Bronchial epithelial cell (primary cell): ENCODE measurements at regions not wholly inside any gene's neighbourhood (a gene's known extent, or its start where the extent isn't known, plus 50 kb on each side); places are given as distances from the start of the nearest gene placed in this dataset.

Experiments used
- DNase-seq: peaks from one replicate; pipeline ENCODE4 v3.0.0-alpha.2; 2010; ENCODE audit warnings: low read depth
- FAIRE-seq: peaks from 2 replicates; lab custom pipeline; 2011; peaks lifted over from hg19 to GRCh38; lab: Jason Lieb, UNC
- H3K27me3 ChIP-seq: 2 replicates; pipeline ENCODE4 v1.5.1; 2011; ENCODE audit warnings: low read length; ENCODE audit not compliant: control insufficient read depth, insufficient read depth
- H3K36me3 ChIP-seq: 2 replicates; pipeline ENCODE4 v1.5.1; 2011; ENCODE audit warnings: low read length; ENCODE audit not compliant: control insufficient read depth, insufficient read depth
- H3K4me3 ChIP-seq: 2 replicates; pipeline ENCODE4 v1.5.1; 2011; ENCODE audit warnings: mild to moderate bottlenecking, low read depth, low read length, control low read depth
- TF ChIP-seq, protein P1 (sequence below): IDR thresholded peaks from 2 replicates; pipeline ENCODE4 v1.5.1; 2011; ENCODE audit warnings: mild to moderate bottlenecking, moderate library complexity, low read length, control low read depth, inconsistent platforms; ENCODE audit not compliant: insufficient read depth, severe bottlenecking

DNA sequence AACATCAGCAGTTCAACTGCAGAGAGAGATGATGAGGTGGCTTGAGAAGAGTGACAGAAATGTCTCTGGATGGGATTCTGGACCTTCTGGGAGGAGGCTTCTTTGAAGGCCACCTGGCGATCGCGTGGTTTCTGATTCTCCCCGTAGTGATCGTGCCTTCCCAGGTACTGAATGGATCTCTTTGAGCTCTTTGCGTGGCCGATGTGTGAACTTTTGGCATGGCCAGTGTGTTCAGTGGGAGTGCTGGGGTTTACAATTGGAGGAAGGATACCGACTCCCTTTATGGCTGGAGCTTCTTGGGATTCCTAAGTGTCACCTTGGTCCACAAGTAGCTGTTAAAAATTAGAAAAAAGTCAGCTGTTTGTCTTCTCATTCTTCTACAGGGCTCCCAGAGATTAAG is 374.7 kb downstream of the C12orf75 start:
- TF ChIP-seq, protein P1, sequence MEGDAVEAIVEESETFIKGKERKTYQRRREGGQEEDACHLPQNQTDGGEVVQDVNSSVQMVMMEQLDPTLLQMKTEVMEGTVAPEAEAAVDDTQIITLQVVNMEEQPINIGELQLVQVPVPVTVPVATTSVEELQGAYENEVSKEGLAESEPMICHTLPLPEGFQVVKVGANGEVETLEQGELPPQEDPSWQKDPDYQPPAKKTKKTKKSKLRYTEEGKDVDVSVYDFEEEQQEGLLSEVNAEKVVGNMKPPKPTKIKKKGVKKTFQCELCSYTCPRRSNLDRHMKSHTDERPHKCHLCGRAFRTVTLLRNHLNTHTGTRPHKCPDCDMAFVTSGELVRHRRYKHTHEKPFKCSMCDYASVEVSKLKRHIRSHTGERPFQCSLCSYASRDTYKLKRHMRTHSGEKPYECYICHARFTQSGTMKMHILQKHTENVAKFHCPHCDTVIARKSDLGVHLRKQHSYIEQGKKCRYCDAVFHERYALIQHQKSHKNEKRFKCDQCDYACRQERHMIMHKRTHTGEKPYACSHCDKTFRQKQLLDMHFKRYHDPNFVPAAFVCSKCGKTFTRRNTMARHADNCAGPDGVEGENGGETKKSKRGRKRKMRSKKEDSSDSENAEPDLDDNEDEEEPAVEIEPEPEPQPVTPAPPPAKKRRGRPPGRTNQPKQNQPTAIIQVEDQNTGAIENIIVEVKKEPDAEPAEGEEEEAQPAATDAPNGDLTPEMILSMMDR = no peak
- no peaks in the 10 kb centered on the region for H3K27me3 ChIP-seq
- FAIRE-seq (no peak), DNase-seq (no peak)
- H3K36me3 ChIP-seq = no peaks in the 10 kb centered on the region
- no peak overlapping the region for H3K4me3 ChIP-seq

DNA sequence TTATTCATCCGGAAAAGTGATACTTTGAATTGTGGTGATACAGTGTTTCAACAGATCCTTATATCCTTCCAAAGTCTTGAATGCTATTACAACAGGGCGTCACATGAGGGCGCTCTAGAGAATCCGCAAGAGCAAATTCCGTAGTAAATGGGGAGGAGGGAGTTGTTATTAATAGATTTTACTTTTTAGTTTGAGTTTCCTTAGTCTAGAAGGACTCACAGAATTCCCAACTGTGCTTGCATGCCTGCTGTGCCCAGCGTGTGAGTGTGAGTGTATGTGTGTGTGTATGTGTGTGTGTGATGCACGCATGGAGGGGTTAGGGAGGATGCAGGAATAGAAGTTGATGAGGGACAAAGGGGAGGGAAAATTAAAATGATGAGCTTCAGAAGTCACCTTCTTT is 375.3 kb downstream of the C12orf75 start:
- DNase-seq (peak; percentile 58), FAIRE-seq (no peak)
- Histone ChIP-seq H3K27me3 (no peaks in the 10 kb centered on the region), H3K36me3 (no peaks in the 10 kb centered on the region), H3K4me3 (no peak overlapping the region)
- TF ChIP-seq, protein P1 = peak; percentile 61

- FAIRE-seq (no peak), DNase-seq (peak; percentile 37)
- TF ChIP-seq, protein P1 = no peak
Measured at GRCh38 chr12:105706321-105706972, 376.0 kb downstream of the C12orf75 start.

GRCh38 chr12:105706973-105707334 is 376.5 kb downstream of the C12orf75 start:
- TF ChIP-seq, protein P1 = no peak
- FAIRE-seq (no peak), DNase-seq (no peak)
- Histone ChIP-seq H3K4me3 (no peak overlapping the region), H3K27me3 (no peaks in the 10 kb centered on the region), H3K36me3 (no peaks in the 10 kb centered on the region)

More at GRCh38 chr12:105706321-105706972, 376.0 kb downstream of the C12orf75 start:
- no peaks in the 10 kb centered on the region for H3K36me3 ChIP-seq
- H3K4me3 ChIP-seq = no peak overlapping the region
- no peaks in the 10 kb centered on the region for H3K27me3 ChIP-seq

DNA sequence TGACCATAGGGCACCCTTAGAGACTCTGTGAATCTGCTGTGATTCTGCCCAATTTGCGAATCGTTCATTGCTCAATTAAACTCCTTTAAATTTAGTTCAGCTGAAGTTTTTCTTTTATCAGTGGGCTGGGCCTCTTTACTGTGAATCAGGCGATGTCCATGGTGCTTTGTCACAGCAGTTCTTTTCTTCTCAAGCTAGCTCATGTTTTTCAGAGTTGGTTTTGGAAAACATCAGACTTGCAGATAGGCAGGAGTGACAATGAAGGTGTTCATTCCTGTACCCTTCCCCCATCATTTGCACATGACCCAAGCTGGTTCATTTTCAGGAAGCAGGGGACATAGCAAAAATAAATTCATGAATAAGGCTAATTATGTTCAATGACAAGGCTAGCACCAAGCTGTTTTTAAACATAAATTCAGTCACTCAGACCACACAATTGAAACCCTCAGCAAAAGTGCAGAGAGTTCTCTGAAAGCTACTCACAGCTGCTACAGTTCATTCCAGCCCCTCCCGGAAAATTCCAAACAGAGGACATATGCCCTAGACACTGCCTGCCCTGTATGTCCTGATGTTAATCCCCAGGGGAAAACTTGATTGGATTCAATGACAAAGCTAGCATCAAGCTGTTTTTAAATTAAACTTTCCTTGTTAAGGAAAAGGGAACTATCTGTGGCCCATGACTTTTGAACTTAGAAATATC is 383.3 kb downstream of the C12orf75 start:
- DNase-seq (no peak), FAIRE-seq (peak; percentile 47)
- H3K27me3 ChIP-seq = no peaks in the 10 kb centered on the region
- TF ChIP-seq, protein P1 = no peak
- no peaks in the 10 kb centered on the region for H3K36me3 ChIP-seq
- no peak overlapping the region for H3K4me3 ChIP-seq
